ENCODE measurements at regions not wholly inside any gene's neighbourhood (a gene's known extent, or its start where the extent isn't known, plus 50 kb on each side); places are given as distances from the start of the nearest gene placed in this dataset.

- 81 to 84% methylated on average over 1 of the region's 1 CpG for WGBS, 2 donors
- intact Hi-C loops (cut with DNase I), result no loop called here
- TF ChIP-seq CTCF (IDR thresholded peaks at IDR 0.05), result no peak
- Histone ChIP-seq H3K9me3 (no peaks in the 10 kb centered on the region), H3K4me1 (no peaks in the 10 kb centered on the region), H3K4me3 (no peak overlapping the region), H3K27me3 (no peaks in the 10 kb centered on the region), H3K27ac (no peak overlapping the region), H3K36me3 (no peaks in the 10 kb centered on the region)
- no peak for ATAC-seq
- no peak for FAIRE-seq
- no peak for DNase-seq
Measured at GRCh38 chr2:150320608-150321007, 166.9 kb downstream of the RND3 start.

- ATAC-seq (no peak), DNase-seq (no peak), FAIRE-seq (no peak)
- no peak for TF ChIP-seq CTCF (IDR thresholded peaks at IDR 0.05)
- H3K27me3 ChIP-seq, result no peaks in the 10 kb centered on the region
- H3K4me1 ChIP-seq, result no peaks in the 10 kb centered on the region
- no peak overlapping the region for H3K4me3 ChIP-seq
- 79 to 87% methylated on average over 4 of the region's 4 CpGs for WGBS, 2 donors
- H3K9me3 ChIP-seq, result no peaks in the 10 kb centered on the region
- intact Hi-C loops (cut with DNase I), result no loop called here
- no peaks in the 10 kb centered on the region for H3K36me3 ChIP-seq
- no peak overlapping the region for H3K27ac ChIP-seq
Measured at GRCh38 chr2:150319658-150320555, 167.6 kb downstream of the RND3 start.

GRCh38 chr2:150319085-150319484, 168.4 kb downstream of the RND3 start:
- DNase-seq (no peak), ATAC-seq (peak in 2 of 4 donors; percentile 11 to 53), FAIRE-seq (no peak)
- no peak overlapping the region for H3K4me3 ChIP-seq
- TF ChIP-seq CTCF (IDR thresholded peaks at IDR 0.05), result no peak
- H3K27me3 ChIP-seq, result no peaks in the 10 kb centered on the region
- intact Hi-C loops (cut with DNase I), result no loop called here
- H3K4me1 ChIP-seq, result no peaks in the 10 kb centered on the region
- H3K27ac ChIP-seq, result no peak overlapping the region
- WGBS, 2 donors, result 61 to 63% methylated on average over 4 of the region's 4 CpGs
- no peaks in the 10 kb centered on the region for H3K9me3 ChIP-seq
- H3K36me3 ChIP-seq, result no peaks in the 10 kb centered on the region

GRCh38 chr2:150312271-150312670, 175.2 kb downstream of the RND3 start:
- 81 to 87% methylated on average over 4 of the region's 4 CpGs for WGBS, 2 donors
- no peaks in the 10 kb centered on the region for H3K4me1 ChIP-seq
- H3K36me3 ChIP-seq, result no peaks in the 10 kb centered on the region
- no peak for TF ChIP-seq CTCF (IDR thresholded peaks at IDR 0.05)
- no peak overlapping the region for H3K27ac ChIP-seq
- H3K9me3 ChIP-seq, result no peaks in the 10 kb centered on the region
- no peaks in the 10 kb centered on the region for H3K27me3 ChIP-seq
- intact Hi-C loops (cut with DNase I), result no loop called here
- DNase-seq (no peak), FAIRE-seq (no peak), ATAC-seq (no peak)
- no peak overlapping the region for H3K4me3 ChIP-seq
